GM23338 (cell line): ENCODE measurements at regions not wholly inside any gene's neighbourhood (a gene's known extent, or its start where the extent isn't known, plus 50 kb on each side); places are given as distances from the start of the nearest gene placed in this dataset.

Experiments used
- ATAC-seq: fragments of 200-7000 bp; cut with Tn5 transposase; 3 replicates; pipeline ENCODE4 v1.9.1; 2020
- DNase-seq: peaks from one replicate; pipeline ENCODE4 v3.0.0-alpha.2; 2015; ENCODE audit warnings: low spot score
- H2AFZ ChIP-seq: fragments of 200-600 bp; sonication (generic); 2 replicates; pipeline ENCODE4 v1.8.0; 2016; ENCODE audit warnings: antibody characterized with exemption, mild to moderate bottlenecking, moderate library complexity
- H3F3A ChIP-seq: fragments of 200-600 bp; sonication (generic); replicated peaks from 2 replicates; pipeline ENCODE4 v1.8.0; 2017; ENCODE audit warnings: antibody characterized with exemption, mixed run types, low read depth
- H3K27ac ChIP-seq: fragments of 200-600 bp; sonication (generic); 2 replicates; pipeline ENCODE4 v1.6.1; 2016; ENCODE audit warnings: low read depth
- H3K27me3 ChIP-seq: fragments of 200-600 bp; sonication (generic); 2 replicates; pipeline ENCODE4 v1.8.0; 2016; ENCODE audit warnings: mild to moderate bottlenecking, mixed run types, moderate library complexity; ENCODE audit not compliant: insufficient read depth
- H3K36me3 ChIP-seq: fragments of 200-600 bp; sonication (generic); 2 replicates; pipeline ENCODE4 v1.8.0; 2016; ENCODE audit warnings: mild to moderate bottlenecking; ENCODE audit not compliant: insufficient read depth
- H3K4me1 ChIP-seq: fragments of 200-600 bp; sonication (generic); 2 replicates; pipeline ENCODE4 v1.8.0; 2016; ENCODE audit warnings: mild to moderate bottlenecking, moderate library complexity; ENCODE audit not compliant: insufficient read depth
- H3K4me2 ChIP-seq: fragments of 200-600 bp; sonication (generic); 2 replicates; pipeline ENCODE4 v1.7.1; 2017; ENCODE audit warnings: mixed run types
- H3K4me3 ChIP-seq: fragments of 200-600 bp; sonication (generic); 2 replicates; pipeline ENCODE4 v1.6.1; 2016; ENCODE audit warnings: mixed run types
- H3K79me2 ChIP-seq: fragments of 200-600 bp; sonication (generic); replicated peaks from 2 replicates; pipeline ENCODE4 v1.8.0; 2017; ENCODE audit warnings: mild to moderate bottlenecking; ENCODE audit not compliant: insufficient read depth
- H3K9me2 ChIP-seq: fragments of 200-600 bp; sonication (generic); 2 replicates; pipeline ENCODE4 v1.8.0; 2017; ENCODE audit not compliant: insufficient read depth
- H4K20me1 ChIP-seq: fragments of 200-600 bp; sonication (generic); replicated peaks from 2 replicates; pipeline ENCODE4 v1.8.0; 2017; ENCODE audit warnings: mild to moderate bottlenecking; ENCODE audit not compliant: insufficient read depth
- H3K27ac Mint-ChIP-seq: 2 replicates; pipeline ENCODE4 v1.8.0; 2020; ENCODE audit warnings: inconsistent platforms, mild to moderate bottlenecking, moderate library complexity, mixed read lengths
- H3K27me3 Mint-ChIP-seq: 3 replicates; pipeline ENCODE4 v1.8.0; 2022; ENCODE audit warnings: low read depth, mild to moderate bottlenecking, moderate library complexity, mixed read lengths, inconsistent platforms; ENCODE audit not compliant: insufficient read depth, poor library complexity
- H3K36me3 Mint-ChIP-seq: 3 replicates; pipeline ENCODE4 v1.8.0; 2021; ENCODE audit warnings: low read depth, mild to moderate bottlenecking, inconsistent platforms, moderate library complexity, mixed read lengths
- H3K4me1 Mint-ChIP-seq: 3 replicates; pipeline ENCODE4 v1.8.0; 2020; ENCODE audit warnings: mild to moderate bottlenecking, inconsistent platforms, mixed read lengths
- H3K4me3 Mint-ChIP-seq: 3 replicates; pipeline ENCODE4 v1.8.0; 2021; ENCODE audit warnings: moderate library complexity, mild to moderate bottlenecking, inconsistent platforms, mixed read lengths
- H3K9me3 Mint-ChIP-seq: 3 replicates; pipeline ENCODE4 v1.8.0; 2020; ENCODE audit warnings: moderate library complexity, mild to moderate bottlenecking, inconsistent platforms, mixed read lengths
- CREB1 ChIP-seq: fragments of 250-450 bp; sonication (Bioruptor Pico); IDR thresholded peaks from 2 replicates; pipeline ENCODE4 v1.5.0; 2020; ENCODE audit warnings: low read depth, mild to moderate bottlenecking, moderate library complexity
- CTCF ChIP-seq, 2 experiments: fragments of 200-600 bp in 1 of 2; sonication (generic) in 1 of 2; conservative IDR thresholded peaks; 2 replicates each; pipeline versions ENCODE4 v1.5.1 to v1.6.1; 2016 to 2017; ENCODE audit warnings: antibody characterized with exemption in 2 of 2, low read depth in 2 of 2, mild to moderate bottlenecking in 2 of 2, moderate library complexity in 1 of 2
- EZH2 ChIP-seq: fragments of 200-600 bp; sonication (generic); IDR thresholded peaks from one replicate; pipeline ENCODE4 v1.8.0; 2017; ENCODE audit warnings: antibody characterized with exemption, mild to moderate bottlenecking, low read depth; ENCODE audit not compliant: unreplicated experiment
- EZH2phosphoT487 ChIP-seq: fragments of 200-600 bp; sonication (generic); IDR thresholded peaks from one replicate; pipeline ENCODE4 v1.8.1; 2018; ENCODE audit warnings: antibody characterized with exemption; ENCODE audit not compliant: unreplicated experiment
- JUNB ChIP-seq: IDR thresholded peaks from one replicate; pipeline ENCODE4 v1.6.1; 2016; ENCODE audit warnings: antibody characterized with exemption; ENCODE audit not compliant: unreplicated experiment
- NANOG ChIP-seq: IDR thresholded peaks from 2 replicates; pipeline ENCODE4 v1.6.1; 2016; ENCODE audit warnings: antibody characterized with exemption, borderline replicate concordance
- POLR2AphosphoS5 ChIP-seq: IDR thresholded peaks from 2 replicates; pipeline ENCODE4 v1.6.1; 2016; ENCODE audit warnings: antibody characterized with exemption, low read depth
- REST ChIP-seq: IDR thresholded peaks from one replicate; pipeline ENCODE4 v1.6.1; 2018; ENCODE audit warnings: antibody characterized with exemption; ENCODE audit not compliant: unreplicated experiment
- STAT1 ChIP-seq: IDR thresholded peaks from one replicate; pipeline ENCODE4 v1.6.1; 2016; ENCODE audit warnings: antibody characterized with exemption; ENCODE audit not compliant: unreplicated experiment
- ZNF114 ChIP-seq: fragments of 250-450 bp; sonication (Bioruptor Pico); IDR thresholded peaks from 2 replicates; pipeline ENCODE4 v1.5.0; 2020; ENCODE audit warnings: mild to moderate bottlenecking, moderate library complexity
- ZNF331 ChIP-seq: fragments of 250-450 bp; sonication (Bioruptor Pico); IDR thresholded peaks from 2 replicates; pipeline ENCODE4 v1.5.0; 2020; ENCODE audit warnings: low read depth, mild to moderate bottlenecking, moderate library complexity
- ZNF462 ChIP-seq: fragments of 250-450 bp; sonication (Bioruptor Pico); IDR thresholded peaks from 2 replicates; pipeline ENCODE4 v1.5.0; 2020; ENCODE audit warnings: mild to moderate bottlenecking, moderate library complexity
- TF ChIP-seq, protein P1 (sequence below): IDR thresholded peaks from 2 replicates; pipeline ENCODE4 v1.6.1; 2016; ENCODE audit warnings: antibody characterized with exemption

- Mint-ChIP-seq H3K27me3 (peaks cover 2% of the 10 kb centered on the region), H3K4me3 (no peak overlapping the region), H3K9me3 (no peaks in the 10 kb centered on the region), H3K36me3 (no peaks in the 10 kb centered on the region), H3K4me1 (no peaks in the 10 kb centered on the region), H3K27ac (no peak overlapping the region)
- H4K20me1 ChIP-seq = no peaks in the 10 kb centered on the region
- H3K4me3 ChIP-seq = no peak overlapping the region
- no peak overlapping the region; the same call in 1 of the 2 replicates for H2AFZ ChIP-seq
- no peaks in the 10 kb centered on the region for H3K36me3 ChIP-seq
- H3K4me2 ChIP-seq = no peak overlapping the region
- no peak overlapping the region for H3K27ac ChIP-seq
- H3K79me2 ChIP-seq = no peaks in the 10 kb centered on the region
- H3K4me1 ChIP-seq = no peaks in the 10 kb centered on the region
- 0 out of 2 replicates have a peak, but pooled peaks cover 9% of the 10 kb centered on the region for H3K9me2 ChIP-seq
- ATAC-seq (no peak), DNase-seq (no peak)
- H3F3A ChIP-seq = no peaks in the 10 kb centered on the region
- TF ChIP-seq ZNF114 (CRISPR knock-in tag) (no peak), EZH2phosphoT487 (no peak), CTCF (conservative IDR thresholded peaks at IDR 0.05; ENCODE audit: low read depth in 2 of 2) (no peak), EZH2 (no peak), NANOG (no peak), ZNF331 (CRISPR knock-in tag) (no peak), JUNB (no peak), REST (no peak), STAT1 (no peak), ZNF462 (CRISPR knock-in tag) (no peak), CREB1 (no peak), POLR2AphosphoS5 (no peak)
- TF ChIP-seq, protein P1, sequence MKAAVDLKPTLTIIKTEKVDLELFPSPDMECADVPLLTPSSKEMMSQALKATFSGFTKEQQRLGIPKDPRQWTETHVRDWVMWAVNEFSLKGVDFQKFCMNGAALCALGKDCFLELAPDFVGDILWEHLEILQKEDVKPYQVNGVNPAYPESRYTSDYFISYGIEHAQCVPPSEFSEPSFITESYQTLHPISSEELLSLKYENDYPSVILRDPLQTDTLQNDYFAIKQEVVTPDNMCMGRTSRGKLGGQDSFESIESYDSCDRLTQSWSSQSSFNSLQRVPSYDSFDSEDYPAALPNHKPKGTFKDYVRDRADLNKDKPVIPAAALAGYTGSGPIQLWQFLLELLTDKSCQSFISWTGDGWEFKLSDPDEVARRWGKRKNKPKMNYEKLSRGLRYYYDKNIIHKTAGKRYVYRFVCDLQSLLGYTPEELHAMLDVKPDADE = no peak
- H3K27me3 ChIP-seq = no peaks in the 10 kb centered on the region
Observed at GRCh38 chr13:53105477-53105876, 76.9 kb downstream of the OLFM4 start.
